CD4-positive, alpha-beta memory T cell (primary cell): ENCODE measurements at regions not wholly inside any gene's neighbourhood (a gene's known extent, or its start where the extent isn't known, plus 50 kb on each side); places are given as distances from the start of the nearest gene placed in this dataset.

Source experiments
- CTCF ChIA-PET: fragments of 350-600 bp; sonication (Branson Sonifier 250); formaldehyde crosslinking; loops from one replicate; lab custom pipeline; 2021; ENCODE audit warnings: inconsistent platforms; ENCODE audit not compliant: partially characterized antibody; lab: Charles Lee
- POLR2A ChIA-PET: fragments of 350-600 bp; sonication (Branson Sonifier 250); formaldehyde crosslinking; loops from one replicate; lab custom pipeline; 2021; ENCODE audit not compliant: partially characterized antibody; lab: Charles Lee
- DNase-seq, 5 donors: peaks; one replicate each; pipeline versions ENCODE4 v3.0.0 to v3.0.0-alpha.2; 2020 to 2022; ENCODE audit warnings: mixed read lengths in 1 of 5
- H3K27ac ChIP-seq: one replicate; pipeline ENCODE4 v1.7.0; 2013; ENCODE audit warnings: low read depth, low read length
- H3K27me3 ChIP-seq: 2 replicates; pipeline ENCODE4 v1.7.0; 2013; ENCODE audit warnings: mild to moderate bottlenecking, low read length, moderate library complexity; ENCODE audit not compliant: insufficient read depth
- H3K36me3 ChIP-seq: 2 replicates; pipeline ENCODE4 v1.7.0; 2013; ENCODE audit warnings: mild to moderate bottlenecking, low read length, moderate library complexity; ENCODE audit not compliant: insufficient read depth
- H3K4me1 ChIP-seq: 2 replicates; pipeline ENCODE4 v1.7.0; 2013; ENCODE audit warnings: mild to moderate bottlenecking, low read length, moderate library complexity; ENCODE audit not compliant: insufficient read depth
- H3K4me3 ChIP-seq, 2 donors: one replicate each; pipeline ENCODE4 v1.7.0; 2013; ENCODE audit warnings: low read length in 2 of 2, mild to moderate bottlenecking in 1 of 2
- H3K9me3 ChIP-seq, 2 donors: one replicate each; pipeline ENCODE4 v1.7.0; 2013; ENCODE audit warnings: low read length in 2 of 2, control low read depth in 1 of 2; ENCODE audit not compliant: control insufficient read depth in 1 of 2
- H3K27ac Mint-ChIP-seq, 7 donors: one replicate each; pipeline ENCODE4 v1.8.0; 2020 to 2021; ENCODE audit warnings: mixed read lengths in 7 of 7, mild to moderate bottlenecking in 6 of 7, inconsistent platforms in 3 of 7, moderate library complexity in 3 of 7
- H3K27me3 Mint-ChIP-seq, 2 donors: one replicate each; pipeline ENCODE4 v1.8.0; 2020 to 2021; ENCODE audit warnings: mixed read lengths in 2 of 2
- H3K36me3 Mint-ChIP-seq, 2 donors: one replicate each; pipeline ENCODE4 v1.8.0; 2020 to 2021; ENCODE audit warnings: mixed read lengths in 2 of 2, inconsistent platforms in 1 of 2, mild to moderate bottlenecking in 1 of 2
- H3K4me1 Mint-ChIP-seq, 4 donors: one replicate each; pipeline ENCODE4 v1.8.0; 2020 to 2021; ENCODE audit warnings: mixed read lengths in 4 of 4, mild to moderate bottlenecking in 1 of 4
- H3K4me3 Mint-ChIP-seq, 8 donors: one replicate each; pipeline ENCODE4 v1.8.0; 2020 to 2021; ENCODE audit warnings: mixed read lengths in 8 of 8, mild to moderate bottlenecking in 7 of 8, moderate library complexity in 6 of 8, inconsistent platforms in 3 of 8
- H3K9me3 Mint-ChIP-seq, 8 donors: one replicate each; pipeline ENCODE4 v1.8.0; 2020 to 2021; ENCODE audit warnings: mixed read lengths in 8 of 8, mild to moderate bottlenecking in 5 of 8, inconsistent platforms in 3 of 8, moderate library complexity in 1 of 8
- intact Hi-C: fragments of 100-400 bp; cut with micrococcal nuclease; formaldehyde crosslinking; loops from one replicate; pipeline ENCODE4 v1.15.1; 2023

DNA sequence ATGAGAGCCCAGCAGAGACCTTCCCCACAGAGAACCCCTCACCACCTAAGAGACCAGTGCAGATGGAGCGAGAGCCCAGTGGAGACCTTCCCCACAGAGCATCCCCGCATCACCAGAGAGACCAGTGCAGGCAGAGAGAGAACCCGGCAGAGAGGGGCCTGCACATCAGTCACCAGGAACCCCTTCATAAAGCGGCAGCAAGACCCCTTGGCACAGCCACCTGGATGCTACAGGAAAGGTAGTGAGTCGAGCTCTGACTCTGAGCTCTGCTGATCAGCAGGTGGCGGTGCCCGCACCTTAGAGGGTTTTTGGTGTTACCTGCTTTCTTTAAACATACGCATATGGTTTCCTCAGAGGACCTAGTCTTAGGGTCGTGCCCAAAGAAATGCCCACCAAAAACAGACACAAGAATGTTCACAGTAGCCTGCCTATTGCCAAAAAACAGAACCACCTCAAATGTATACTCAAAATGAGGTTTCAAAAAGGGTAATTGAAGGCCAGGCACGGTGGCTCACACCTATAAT is 678.7 kb downstream of the BRD1 start:
- no peak overlapping the region for H3K4me3 ChIP-seq
- intact Hi-C loops, result no loop called here
- peaks cover 2 to 9% of the 10 kb centered on the region in 2 donors for H3K27me3 Mint-ChIP-seq
- H3K27me3 ChIP-seq, result no peaks in the 10 kb centered on the region
- no peaks in the 10 kb centered on the region for H3K4me1 ChIP-seq
- H3K27ac Mint-ChIP-seq, result no peak overlapping the region
- peaks cover 0 to 3% (median 0%) of the 10 kb centered on the region in 4 donors for H3K4me1 Mint-ChIP-seq
- H3K9me3 ChIP-seq, result no peaks in the 10 kb centered on the region
- H3K4me3 Mint-ChIP-seq, result no peak overlapping the region
- H3K36me3 ChIP-seq, result no peaks in the 10 kb centered on the region
- H3K27ac ChIP-seq, result no peak overlapping the region
- no peaks in the 10 kb centered on the region for H3K36me3 Mint-ChIP-seq
- CTCF ChIA-PET, result no interaction called here
- DNase-seq, result no peak
- no peaks in the 10 kb centered on the region for H3K9me3 Mint-ChIP-seq
- POLR2A ChIA-PET, result no interaction called here

DNA sequence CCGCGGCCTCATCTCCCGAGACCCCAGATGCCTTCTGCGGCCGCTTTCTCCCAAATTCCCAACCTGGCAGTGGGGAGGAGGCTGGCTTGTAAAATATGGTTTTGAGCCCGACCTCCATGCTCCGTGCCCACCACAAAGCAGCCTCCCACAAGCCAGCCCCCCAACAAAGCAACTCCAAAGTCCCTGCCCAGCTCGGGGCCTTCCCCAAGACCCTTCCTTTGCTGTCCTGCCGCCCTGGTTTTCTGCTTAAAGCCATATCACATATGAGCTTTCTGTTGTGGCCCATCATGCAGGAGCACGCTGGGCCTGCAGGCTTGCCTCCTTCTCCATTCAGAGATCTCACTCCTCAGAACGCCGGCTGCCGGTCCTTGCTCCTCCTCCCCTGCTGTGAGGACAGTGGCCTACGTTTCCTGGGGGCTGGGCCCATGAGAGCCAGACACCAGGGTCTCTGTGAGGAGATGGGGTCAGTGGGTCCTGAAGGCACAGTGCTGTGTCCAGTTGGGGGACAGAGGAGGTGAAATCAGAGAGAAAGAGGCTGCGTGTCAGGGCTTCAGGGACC is 680.0 kb downstream of the BRD1 start:
- Mint-ChIP-seq H3K4me1 (peaks cover 0 to 3% (median 0%) of the 10 kb centered on the region in 4 donors), H3K4me3 (no peak overlapping the region), H3K36me3 (no peaks in the 10 kb centered on the region), H3K27me3 (peaks cover 2 to 9% of the 10 kb centered on the region in 2 donors), H3K27ac (no peak overlapping the region), H3K9me3 (no peaks in the 10 kb centered on the region)
- intact Hi-C loops, result no loop called here
- H3K4me1 ChIP-seq, result no peaks in the 10 kb centered on the region
- no peaks in the 10 kb centered on the region for H3K36me3 ChIP-seq
- H3K9me3 ChIP-seq, result no peaks in the 10 kb centered on the region
- H3K27ac ChIP-seq, result no peak overlapping the region
- no peak for DNase-seq
- no peak overlapping the region for H3K4me3 ChIP-seq
- ChIA-PET CTCF (no interaction called here), POLR2A (no interaction called here)
- H3K27me3 ChIP-seq, result no peaks in the 10 kb centered on the region

DNA sequence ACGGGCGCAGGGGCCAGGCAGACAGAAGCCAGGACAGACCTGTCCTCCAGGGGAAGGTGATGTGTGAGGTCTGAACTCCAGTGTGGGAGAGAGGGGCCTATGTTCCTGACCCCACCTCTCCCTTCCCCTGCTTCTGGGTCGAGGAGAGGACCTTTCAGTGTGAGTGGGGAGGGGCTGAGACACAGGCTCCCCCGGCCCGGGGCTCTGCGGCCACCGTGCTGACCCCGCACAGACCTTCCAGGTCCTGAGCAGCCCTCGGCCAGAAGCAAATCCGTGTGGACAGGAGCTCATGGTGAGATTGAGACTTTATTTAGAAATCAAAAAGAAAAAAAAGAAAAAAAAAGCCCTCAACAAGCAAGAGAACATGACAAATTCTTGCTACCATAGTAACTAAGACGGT is 680.5 kb downstream of the BRD1 start:
- intact Hi-C loops, result no loop called here
- H3K9me3 Mint-ChIP-seq, result no peaks in the 10 kb centered on the region
- no peak overlapping the region for H3K4me3 Mint-ChIP-seq
- H3K27me3 Mint-ChIP-seq, result peaks cover 2 to 9% of the 10 kb centered on the region in 2 donors
- H3K36me3 Mint-ChIP-seq, result no peaks in the 10 kb centered on the region
- Histone ChIP-seq H3K4me3 (no peak overlapping the region), H3K36me3 (no peaks in the 10 kb centered on the region), H3K27me3 (no peaks in the 10 kb centered on the region), H3K9me3 (no peaks in the 10 kb centered on the region), H3K4me1 (no peaks in the 10 kb centered on the region), H3K27ac (no peak overlapping the region)
- CTCF ChIA-PET, result no interaction called here
- DNase-seq, result no peak
- no peak overlapping the region for H3K27ac Mint-ChIP-seq
- POLR2A ChIA-PET, result no interaction called here
- H3K4me1 Mint-ChIP-seq, result peaks cover 0 to 3% (median 0%) of the 10 kb centered on the region in 4 donors

DNA sequence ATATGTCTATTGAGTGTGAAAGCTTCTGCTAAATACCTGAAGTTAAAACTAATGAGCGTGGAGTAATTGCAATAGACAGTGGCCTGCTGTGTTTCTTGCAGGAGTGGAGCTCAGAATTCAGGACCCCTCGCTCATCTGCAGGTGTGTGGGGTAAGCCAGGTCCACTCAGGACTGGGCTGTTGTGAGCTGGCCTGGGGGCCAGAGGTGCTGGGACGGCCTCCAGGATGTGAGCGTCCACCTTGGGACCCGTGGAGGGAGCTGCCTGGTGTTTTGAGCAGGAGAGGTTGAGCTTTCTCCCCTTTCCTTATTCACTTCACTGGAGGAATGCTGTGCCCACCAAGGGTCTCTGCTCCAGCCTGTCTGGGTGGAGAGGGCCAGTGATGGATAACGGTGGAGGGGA is 681.2 kb downstream of the BRD1 start:
- peaks cover 0 to 3% (median 0%) of the 10 kb centered on the region in 4 donors for H3K4me1 Mint-ChIP-seq

DNA sequence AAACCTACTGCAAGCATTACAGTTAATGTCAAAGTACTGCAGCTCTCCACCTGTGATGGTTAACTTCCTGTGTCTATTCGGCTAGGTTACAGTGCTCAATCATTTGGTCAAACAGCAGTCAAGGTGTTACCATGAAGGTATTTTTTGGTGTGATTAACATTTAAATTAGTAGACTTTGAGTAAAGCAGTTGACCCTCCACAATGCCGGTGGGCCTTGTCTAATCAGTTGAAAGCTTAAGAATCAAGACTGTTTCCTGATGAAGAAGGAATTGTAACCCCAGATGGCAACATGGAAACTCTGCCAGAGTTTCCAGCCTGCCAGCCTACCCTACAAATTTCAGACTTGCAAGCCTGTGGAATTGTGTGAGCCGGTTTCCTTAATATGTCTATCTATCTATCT is 683.9 kb downstream of the BRD1 start:
- no peaks in the 10 kb centered on the region for H3K36me3 ChIP-seq
- POLR2A ChIA-PET, result no interaction called here
- H3K4me3 ChIP-seq, result no peak overlapping the region
- intact Hi-C loops, result no loop called here
- no peaks in the 10 kb centered on the region for H3K4me1 ChIP-seq
- peaks cover 12 to 15% of the 10 kb centered on the region in 2 donors for H3K27me3 Mint-ChIP-seq
- DNase-seq, result no peak
- H3K4me3 Mint-ChIP-seq, result no peak overlapping the region
- no peaks in the 10 kb centered on the region for H3K4me1 Mint-ChIP-seq
- no peaks in the 10 kb centered on the region for H3K9me3 Mint-ChIP-seq
- no peaks in the 10 kb centered on the region for H3K9me3 ChIP-seq
- no peak overlapping the region for H3K27ac Mint-ChIP-seq
- H3K27ac ChIP-seq, result no peak overlapping the region
- no peaks in the 10 kb centered on the region for H3K36me3 Mint-ChIP-seq
- H3K27me3 ChIP-seq, result no peaks in the 10 kb centered on the region
- CTCF ChIA-PET, result no interaction called here

More for the DNA sequence above, 681.2 kb downstream of the BRD1 start:
- Histone ChIP-seq H3K9me3 (no peaks in the 10 kb centered on the region), H3K36me3 (no peaks in the 10 kb centered on the region), H3K27ac (no peak overlapping the region), H3K4me3 (no peak overlapping the region), H3K4me1 (no peaks in the 10 kb centered on the region), H3K27me3 (no peaks in the 10 kb centered on the region)
- no peak for DNase-seq
- Mint-ChIP-seq H3K4me3 (no peak overlapping the region), H3K9me3 (no peaks in the 10 kb centered on the region), H3K27me3 (peaks cover 8 to 11% of the 10 kb centered on the region in 2 donors), H3K36me3 (no peaks in the 10 kb centered on the region), H3K27ac (no peak overlapping the region)
- ChIA-PET CTCF (no interaction called here), POLR2A (no interaction called here)
- intact Hi-C loops, result no loop called here

DNA sequence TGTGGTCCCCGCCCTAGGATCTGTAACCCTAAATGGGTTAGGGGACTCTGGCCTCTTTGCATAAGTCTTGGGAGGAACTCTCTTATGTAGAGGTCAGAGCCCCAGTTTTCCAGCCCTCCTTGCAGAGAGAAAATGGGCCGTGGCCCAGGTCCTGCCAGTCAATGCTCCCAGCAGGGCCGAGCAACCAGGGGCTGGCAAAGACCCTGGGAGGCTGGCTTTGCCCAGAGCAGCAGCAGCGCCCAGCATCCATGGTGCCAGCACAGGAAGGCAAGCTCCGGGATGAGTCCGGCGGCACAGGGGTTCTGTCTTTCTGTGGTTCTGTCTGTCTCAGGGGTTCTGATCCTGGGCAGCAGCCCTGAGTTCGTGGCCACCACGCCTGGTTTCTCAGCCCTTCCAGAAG is 684.8 kb downstream of the BRD1 start:
- Mint-ChIP-seq H3K27ac (no peak overlapping the region), H3K36me3 (no peaks in the 10 kb centered on the region), H3K9me3 (no peaks in the 10 kb centered on the region), H3K4me1 (no peaks in the 10 kb centered on the region), H3K27me3 (peaks cover 11 to 21% of the 10 kb centered on the region in 2 donors), H3K4me3 (no peak overlapping the region)
- no peak for DNase-seq
- ChIA-PET CTCF (no interaction called here), POLR2A (no interaction called here)
- intact Hi-C loops, result no loop called here
- Histone ChIP-seq H3K27me3 (no peaks in the 10 kb centered on the region), H3K9me3 (no peaks in the 10 kb centered on the region), H3K27ac (no peak overlapping the region), H3K36me3 (no peaks in the 10 kb centered on the region), H3K4me3 (no peak overlapping the region), H3K4me1 (no peaks in the 10 kb centered on the region)

DNA sequence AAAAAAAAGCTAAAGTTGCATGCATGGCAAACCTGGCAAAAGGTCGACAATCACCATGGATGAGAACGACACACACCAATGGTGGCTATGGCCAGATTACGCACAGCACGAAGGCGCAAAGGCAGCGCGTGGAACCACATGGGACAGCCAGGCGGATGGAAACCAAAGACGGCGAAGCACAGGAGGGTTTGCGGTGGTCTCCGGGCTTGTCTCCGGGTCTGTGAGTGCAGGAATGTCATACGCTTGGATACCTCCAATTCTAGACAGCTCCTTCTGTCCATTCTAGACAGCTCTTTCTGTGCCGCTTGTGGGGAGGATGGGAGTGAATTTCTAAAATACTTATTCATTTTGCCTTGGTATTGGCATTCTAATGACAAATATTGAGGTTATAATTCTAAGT is 685.4 kb downstream of the BRD1 start:
- ChIA-PET CTCF (no interaction called here), POLR2A (no interaction called here)
- Histone ChIP-seq H3K27me3 (no peaks in the 10 kb centered on the region), H3K4me1 (no peaks in the 10 kb centered on the region), H3K9me3 (no peaks in the 10 kb centered on the region), H3K27ac (no peak overlapping the region), H3K4me3 (no peak overlapping the region), H3K36me3 (no peaks in the 10 kb centered on the region)
- intact Hi-C loops, result no loop called here
- Mint-ChIP-seq H3K4me1 (no peaks in the 10 kb centered on the region), H3K4me3 (no peak overlapping the region), H3K9me3 (no peaks in the 10 kb centered on the region), H3K36me3 (no peaks in the 10 kb centered on the region), H3K27me3 (peaks cover 11 to 21% of the 10 kb centered on the region in 2 donors), H3K27ac (no peak overlapping the region)
- no peak for DNase-seq
